Gastrocnemius medialis (tissue), 4 donors: ENCODE measurements at regions not wholly inside any gene's neighbourhood (a gene's known extent, or its start where the extent isn't known, plus 50 kb on each side); places are given as distances from the start of the nearest gene placed in this dataset.

Experiments used
- ATAC-seq, 2 donors: fragments of 150-250 bp; one replicate each; pipeline ENCODE4 v1.9.1; 2016
- DNase-seq, 2 donors: peaks; one replicate each; pipeline ENCODE4 v3.0.0-alpha.2; 2019
- H3K27ac ChIP-seq, 4 donors: fragments of 200-600 bp; sonication (generic); 1 replicate in 1 of 4; 2 replicates in 3 of 4; pipeline ENCODE4 v1.5.1; 2016 to 2018; ENCODE audit warnings: mild to moderate bottlenecking in 2 of 4, moderate library complexity in 1 of 4
- H3K27me3 ChIP-seq, 3 donors: fragments of 200-600 bp; sonication (generic) in 2 of 3; 1 replicate in 1 of 3; 2 replicates in 2 of 3; pipeline versions ENCODE4 v1.5.1 to v1.6.0; 2016 to 2019; ENCODE audit warnings: mild to moderate bottlenecking in 1 of 3, moderate library complexity in 1 of 3
- H3K36me3 ChIP-seq, 2 donors: fragments of 200-600 bp; sonication (generic) in 1 of 2; one replicate each; pipeline ENCODE4 v1.5.1; 2017 to 2018
- H3K4me1 ChIP-seq, 2 donors: fragments of 200-600 bp; sonication (generic) in 1 of 2; one replicate each; pipeline ENCODE4 v1.5.1; 2016 to 2017; ENCODE audit warnings: mild to moderate bottlenecking in 2 of 2
- H3K4me3 ChIP-seq, 4 donors: fragments of 200-600 bp; sonication (generic) in 3 of 4; 1 replicate in 1 of 4; 2 replicates in 3 of 4; pipeline ENCODE4 v1.5.1; 2016 to 2019; ENCODE audit warnings: mild to moderate bottlenecking in 2 of 4
- H3K9me3 ChIP-seq, 3 donors: fragments of 200-600 bp; sonication (generic) in 2 of 3; 1 replicate in 1 of 3; 2 replicates in 2 of 3; pipeline ENCODE4 v1.5.1; 2016 to 2019
- CTCF ChIP-seq, 5 experiments: fragments of 450-650 bp in 3 of 5; fragments of 200-600 bp in 2 of 5; sonication (generic) in 2 of 5; IDR thresholded peaks in 4 of 5; conservative IDR thresholded peaks in 1 of 5; 1 replicate in 4 of 5; 2 replicates in 1 of 5; pipeline ENCODE4 v1.5.1; 2016 to 2019; ENCODE audit warnings: antibody characterized with exemption in 5 of 5, mild to moderate bottlenecking in 3 of 5, moderate library complexity in 3 of 5
- POLR2A ChIP-seq, 2 donors: fragments of 450-650 bp; IDR thresholded peaks; one replicate each; pipeline ENCODE4 v1.6.1; 2017; ENCODE audit warnings: antibody characterized with exemption in 2 of 2, mild to moderate bottlenecking in 2 of 2, moderate library complexity in 2 of 2
- in situ Hi-C, 4 donors: fragments of 200-750 bp; cut with MboI; loops; one replicate each; pipeline versions ENCODE4 v1.15.0 to v1.8.0; 2017; ENCODE audit warnings: low sequenced_read_pairs in 4 of 4
- intact Hi-C: fragments of 100-400 bp; cut with DNase I; formaldehyde crosslinking; loops from one replicate; pipeline ENCODE4 v1.15.1; 2023; ENCODE audit warnings: low total_unique reads

DNA sequence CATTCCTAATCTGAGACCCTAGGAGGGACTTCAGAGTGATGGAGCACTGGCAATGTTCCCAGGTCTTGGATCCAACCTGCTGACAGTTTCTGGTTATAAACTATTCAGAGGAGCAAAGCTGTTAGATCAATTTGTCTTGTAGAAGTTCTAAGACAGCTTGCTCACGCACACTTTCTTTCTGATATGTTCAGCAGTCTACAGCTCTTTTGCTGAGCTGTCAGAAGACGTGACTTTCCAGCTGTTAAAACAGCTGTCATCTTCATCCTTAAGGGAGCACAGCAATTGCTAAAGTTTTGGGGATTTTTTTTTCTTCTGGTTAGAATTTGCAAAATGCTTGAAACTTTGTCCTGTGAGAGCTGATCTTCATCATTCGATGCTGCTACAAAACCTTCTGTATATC is 823.1 kb downstream of the SORCS1 start:
- H3K4me3 ChIP-seq: no peak overlapping the region
- no peaks in the 10 kb centered on the region for H3K36me3 ChIP-seq
- in situ Hi-C loops (no loop called here), intact Hi-C loops (no loop called here)
- no peaks in the 10 kb centered on the region for H3K27me3 ChIP-seq
- H3K9me3 ChIP-seq: no peaks in the 10 kb centered on the region
- TF ChIP-seq CTCF (IDR thresholded peaks at IDR 0.05 in 4 of 5, conservative IDR thresholded peaks at IDR 0.05 in 1 of 5) (no peak), POLR2A (IDR thresholded peaks at IDR 0.05) (no peak)
- ATAC-seq: no peak
- H3K27ac ChIP-seq: no peak overlapping the region
- DNase-seq: no peak
- H3K4me1 ChIP-seq: no peaks in the 10 kb centered on the region

DNA sequence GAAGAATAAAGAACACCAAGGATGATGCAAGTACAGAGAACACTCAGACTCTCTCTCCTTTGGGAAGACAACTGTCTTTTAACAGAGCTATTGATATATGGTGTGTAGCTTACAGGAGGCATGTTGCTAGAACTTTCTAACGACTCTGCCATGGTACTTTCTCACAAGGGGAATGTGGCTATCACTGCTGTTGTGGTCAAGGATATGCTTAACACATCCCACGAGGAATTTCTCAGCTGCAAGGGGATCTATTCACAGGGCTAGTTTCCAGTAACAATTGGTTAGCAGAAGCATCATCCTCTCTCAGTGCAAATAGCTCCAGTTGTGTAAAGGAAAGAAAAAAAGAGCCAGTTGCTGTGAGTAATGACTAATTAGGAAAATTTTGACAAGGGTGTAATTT is 826.0 kb downstream of the SORCS1 start:
- in situ Hi-C loops: no loop called here
- no peaks in the 10 kb centered on the region for H3K36me3 ChIP-seq
- H3K9me3 ChIP-seq: no peaks in the 10 kb centered on the region
- no peak overlapping the region for H3K27ac ChIP-seq
- H3K4me3 ChIP-seq: no peak overlapping the region
- no peak for TF ChIP-seq CTCF (IDR thresholded peaks at IDR 0.05 in 4 of 5, conservative IDR thresholded peaks at IDR 0.05 in 1 of 5)
- no peak for TF ChIP-seq POLR2A (IDR thresholded peaks at IDR 0.05)
- H3K4me1 ChIP-seq: no peaks in the 10 kb centered on the region
- intact Hi-C loops: no loop called here
- DNase-seq: no peak
- ATAC-seq: no peak
- H3K27me3 ChIP-seq: no peaks in the 10 kb centered on the region

DNA sequence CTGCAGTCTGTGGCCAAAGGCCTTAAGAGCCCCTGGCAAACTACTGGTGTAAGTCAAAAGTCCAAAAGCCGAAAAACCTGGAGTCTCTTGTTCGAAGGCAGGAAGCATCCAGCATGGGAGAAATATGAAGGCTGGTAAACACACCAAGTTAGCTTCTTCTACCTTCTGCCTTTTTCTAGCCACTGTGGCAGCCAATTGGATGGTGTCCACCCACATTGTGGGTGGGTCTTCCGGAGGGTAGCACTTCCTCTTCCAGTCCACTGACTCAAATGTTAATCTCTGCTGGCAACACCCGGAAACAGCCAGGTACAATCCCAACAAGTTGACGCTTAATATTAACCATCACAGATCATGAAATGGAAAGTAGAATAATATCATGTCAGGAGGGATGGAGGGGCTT is 827.6 kb downstream of the SORCS1 start:
- DNase-seq (no peak), ATAC-seq (no peak)
- intact Hi-C loops (no loop called here), in situ Hi-C loops (no loop called here)
- Histone ChIP-seq H3K9me3 (no peaks in the 10 kb centered on the region), H3K27ac (no peak overlapping the region), H3K36me3 (no peaks in the 10 kb centered on the region), H3K4me1 (no peaks in the 10 kb centered on the region), H3K4me3 (no peak overlapping the region), H3K27me3 (no peaks in the 10 kb centered on the region)
- TF ChIP-seq POLR2A (IDR thresholded peaks at IDR 0.05) (no peak), CTCF (IDR thresholded peaks at IDR 0.05 in 4 of 5, conservative IDR thresholded peaks at IDR 0.05 in 1 of 5) (no peak)

DNA sequence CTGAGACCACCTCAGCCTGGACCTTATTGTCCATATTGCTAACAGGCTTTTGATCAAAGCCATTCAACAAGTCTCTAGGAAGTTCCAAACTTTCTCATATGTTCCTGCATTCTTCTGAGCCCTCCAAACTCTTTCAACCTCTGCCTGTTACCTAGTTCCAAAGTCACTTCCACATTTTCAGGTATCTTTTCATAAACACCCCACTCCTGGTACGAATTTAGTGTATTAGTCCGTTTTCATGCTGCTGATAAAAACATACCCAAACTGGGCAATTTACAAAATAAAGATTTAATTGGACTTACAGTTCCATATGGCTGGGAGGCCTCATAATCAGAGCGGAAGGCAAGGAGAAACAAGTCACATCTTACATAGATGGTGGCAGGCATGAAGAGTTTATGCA is 836.8 kb downstream of the SORCS1 start:
- TF ChIP-seq CTCF (IDR thresholded peaks at IDR 0.05 in 4 of 5, conservative IDR thresholded peaks at IDR 0.05 in 1 of 5) (no peak), POLR2A (IDR thresholded peaks at IDR 0.05) (no peak)
- Histone ChIP-seq H3K36me3 (no peaks in the 10 kb centered on the region), H3K4me1 (no peaks in the 10 kb centered on the region), H3K27ac (no peak overlapping the region), H3K4me3 (no peak overlapping the region), H3K9me3 (no peaks in the 10 kb centered on the region), H3K27me3 (no peaks in the 10 kb centered on the region)
- DNase-seq: no peak
- in situ Hi-C loops: no loop called here
- no peak for ATAC-seq
- intact Hi-C loops: no loop called here

GRCh38 chr10:106320876-106321275 is 843.6 kb downstream of the SORCS1 start:
- in situ Hi-C loops (no loop called here), intact Hi-C loops (no loop called here)
- no peak for DNase-seq
- no peak for ATAC-seq
- no peaks in the 10 kb centered on the region for H3K4me1 ChIP-seq
- H3K4me3 ChIP-seq: no peak overlapping the region
- H3K9me3 ChIP-seq: no peaks in the 10 kb centered on the region
- TF ChIP-seq POLR2A (IDR thresholded peaks at IDR 0.05) (no peak), CTCF (IDR thresholded peaks at IDR 0.05 in 4 of 5, conservative IDR thresholded peaks at IDR 0.05 in 1 of 5) (no peak)
- no peak overlapping the region for H3K27ac ChIP-seq
- no peaks in the 10 kb centered on the region for H3K36me3 ChIP-seq
- no peaks in the 10 kb centered on the region for H3K27me3 ChIP-seq
